Transverse colon (tissue), 4 donors: ENCODE measurements at regions not wholly inside any gene's neighbourhood (a gene's known extent, or its start where the extent isn't known, plus 50 kb on each side); places are given as distances from the start of the nearest gene placed in this dataset.

Source experiments
- DNase-seq: peaks from one replicate; pipeline ENCODE4 v3.0.0-alpha.2; 2019
- H3K27ac ChIP-seq, 4 donors: fragments of 200-600 bp; sonication (generic); 2 replicates each; pipeline ENCODE4 v1.5.1; 2016 to 2018; ENCODE audit warnings: inconsistent platforms in 4 of 4
- H3K27me3 ChIP-seq: fragments of 200-600 bp; sonication (generic); 2 replicates; pipeline ENCODE4 v1.5.1; 2017; ENCODE audit warnings: inconsistent platforms
- H3K36me3 ChIP-seq, 4 donors: fragments of 200-600 bp; sonication (generic); 2 replicates each; pipeline ENCODE4 v1.5.1; 2017 to 2019; ENCODE audit warnings: inconsistent platforms in 4 of 4
- H3K4me1 ChIP-seq, 4 donors: fragments of 200-600 bp; sonication (generic); 2 replicates each; pipeline ENCODE4 v1.5.1; 2017 to 2020; ENCODE audit warnings: inconsistent platforms in 4 of 4
- H3K4me3 ChIP-seq, 4 donors: fragments of 200-600 bp; sonication (generic); 1 replicate in 1 of 4; 2 replicates in 3 of 4; pipeline versions ENCODE4 v1.5.1 to v1.6.1; 2017 to 2019; ENCODE audit warnings: inconsistent platforms in 4 of 4
- H3K9me3 ChIP-seq, 2 donors: fragments of 200-600 bp; sonication (generic); 2 replicates each; pipeline ENCODE4 v1.5.1; 2017 to 2019; ENCODE audit warnings: inconsistent platforms in 2 of 2
- EP300 ChIP-seq: sonication (generic); formaldehyde crosslinking; IDR thresholded peaks from one replicate; pipeline ENCODE4 v1.6.1; 2017; ENCODE audit warnings: antibody characterized with exemption, low read depth
- POLR2A ChIP-seq: fragments of 450-650 bp; IDR thresholded peaks from one replicate; pipeline ENCODE4 v1.6.1; 2016; ENCODE audit warnings: antibody characterized with exemption, mild to moderate bottlenecking, moderate library complexity
- POLR2AphosphoS5 ChIP-seq, 3 donors: sonication (generic); formaldehyde crosslinking; IDR thresholded peaks; one replicate each; pipeline ENCODE4 v1.6.1; 2016; ENCODE audit warnings: antibody characterized with exemption in 3 of 3
- WGBS, 2 donors: methylation state at CpG; one replicate each; pipeline ENCODE4 v1.1.5; 2018; ENCODE audit warnings: low coverage in 1 of 2; 5-methylcytosine and 5-hydroxymethylcytosine counted together
- in situ Hi-C, 4 donors: fragments of 200-750 bp; cut with MboI; loops; one replicate each; pipeline versions ENCODE4 v1.15.0 to v1.15.1; 2017; ENCODE audit warnings: low sequenced_read_pairs in 3 of 4, low pct_ligation_motif_present in 1 of 4, low pct_unique_long_range_greater_than_20kb in 1 of 4
- intact Hi-C: fragments of 100-400 bp; cut with DNase I; formaldehyde crosslinking; loops from one replicate; pipeline ENCODE4 v1.15.1; 2023; ENCODE audit warnings: low total_unique reads
- TF ChIP-seq, protein P1 (sequence below), 5 experiments: fragments of 200-600 bp in 3 of 5; fragments of 450-650 bp in 2 of 5; sonication (generic) in 3 of 5; IDR thresholded peaks; 1 replicate in 2 of 5; 2 replicates in 3 of 5; pipeline ENCODE4 v1.5.1; 2016 to 2017; ENCODE audit warnings: antibody characterized with exemption in 5 of 5, inconsistent platforms in 3 of 5, mild to moderate bottlenecking in 2 of 5, moderate library complexity in 1 of 5

- intact Hi-C loops: no loop called here
- TF ChIP-seq POLR2A: no peak
- TF ChIP-seq POLR2AphosphoS5 (IDR thresholded peaks at IDR 0.05): no peak
- TF ChIP-seq EP300: no peak
- TF ChIP-seq, protein P1, sequence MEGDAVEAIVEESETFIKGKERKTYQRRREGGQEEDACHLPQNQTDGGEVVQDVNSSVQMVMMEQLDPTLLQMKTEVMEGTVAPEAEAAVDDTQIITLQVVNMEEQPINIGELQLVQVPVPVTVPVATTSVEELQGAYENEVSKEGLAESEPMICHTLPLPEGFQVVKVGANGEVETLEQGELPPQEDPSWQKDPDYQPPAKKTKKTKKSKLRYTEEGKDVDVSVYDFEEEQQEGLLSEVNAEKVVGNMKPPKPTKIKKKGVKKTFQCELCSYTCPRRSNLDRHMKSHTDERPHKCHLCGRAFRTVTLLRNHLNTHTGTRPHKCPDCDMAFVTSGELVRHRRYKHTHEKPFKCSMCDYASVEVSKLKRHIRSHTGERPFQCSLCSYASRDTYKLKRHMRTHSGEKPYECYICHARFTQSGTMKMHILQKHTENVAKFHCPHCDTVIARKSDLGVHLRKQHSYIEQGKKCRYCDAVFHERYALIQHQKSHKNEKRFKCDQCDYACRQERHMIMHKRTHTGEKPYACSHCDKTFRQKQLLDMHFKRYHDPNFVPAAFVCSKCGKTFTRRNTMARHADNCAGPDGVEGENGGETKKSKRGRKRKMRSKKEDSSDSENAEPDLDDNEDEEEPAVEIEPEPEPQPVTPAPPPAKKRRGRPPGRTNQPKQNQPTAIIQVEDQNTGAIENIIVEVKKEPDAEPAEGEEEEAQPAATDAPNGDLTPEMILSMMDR (IDR thresholded peaks at IDR 0.05): no peak
Measured at GRCh38 chr15:95215017-95215416, 983.7 kb downstream of the MCTP2 start.

GRCh38 chr15:95226835-95227234, 995.5 kb downstream of the MCTP2 start:
- WGBS, 2 donors: 90 to 98% methylated on average over 5 of the region's 5 CpGs

More at GRCh38 chr15:95215017-95215416, 983.7 kb downstream of the MCTP2 start:
- in situ Hi-C loops: no loop called here
- no peaks in the 10 kb centered on the region for H3K4me1 ChIP-seq
- H3K27me3 ChIP-seq: no peaks in the 10 kb centered on the region
- DNase-seq: no peak
- no peak overlapping the region for H3K27ac ChIP-seq
- H3K36me3 ChIP-seq: no peaks in the 10 kb centered on the region
- no peak overlapping the region for H3K4me3 ChIP-seq
- peaks cover 0 to 4% of the 10 kb centered on the region in 2 donors for H3K9me3 ChIP-seq

DNA sequence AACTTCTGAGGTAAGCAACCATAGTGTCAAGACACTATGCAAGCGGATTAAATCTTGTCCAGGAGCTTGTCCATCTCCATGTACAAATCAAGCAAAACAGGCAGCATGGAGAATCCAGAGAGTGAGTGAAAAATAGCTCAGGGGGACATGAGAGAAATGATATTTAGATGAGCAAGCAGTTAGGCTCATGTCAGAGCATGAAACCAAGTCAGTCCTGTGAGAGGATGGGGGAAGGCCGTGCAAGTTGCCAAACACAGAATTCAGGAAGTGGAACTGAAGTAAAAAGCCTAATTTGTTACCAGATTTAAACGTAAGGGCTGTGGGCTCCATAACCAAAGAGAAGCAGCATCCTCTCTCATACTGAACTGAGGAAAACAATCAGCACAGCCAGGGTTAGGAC, 995.9 kb downstream of the MCTP2 start:
- 53 to 64% methylated on average over 2 to 3 of the region's 3 CpGs for WGBS, 2 donors
- H3K27me3 ChIP-seq: no peaks in the 10 kb centered on the region
- TF ChIP-seq EP300 (no peak), POLR2A (no peak), POLR2AphosphoS5 (IDR thresholded peaks at IDR 0.05) (no peak)
- TF ChIP-seq, protein P1 (IDR thresholded peaks at IDR 0.05): no peak

More at GRCh38 chr15:95226835-95227234, 995.5 kb downstream of the MCTP2 start:
- no peak overlapping the region for H3K27ac ChIP-seq
- DNase-seq: no peak
- H3K9me3 ChIP-seq: peaks cover 6 to 23% of the 10 kb centered on the region in 2 donors
- no peaks in the 10 kb centered on the region for H3K27me3 ChIP-seq
- no peak overlapping the region for H3K4me3 ChIP-seq
- no peaks in the 10 kb centered on the region for H3K4me1 ChIP-seq
- in situ Hi-C loops (no loop called here), intact Hi-C loops (no loop called here)
- TF ChIP-seq POLR2AphosphoS5 (IDR thresholded peaks at IDR 0.05) (no peak), POLR2A (no peak), EP300 (no peak)
- TF ChIP-seq, protein P1 (IDR thresholded peaks at IDR 0.05): no peak
- no peaks in the 10 kb centered on the region for H3K36me3 ChIP-seq

GRCh38 chr15:95228856-95229555, 997.6 kb downstream of the MCTP2 start:
- WGBS, 2 donors: 73 to 84% methylated on average over 3 of the region's 3 CpGs
- H3K4me1 ChIP-seq: no peaks in the 10 kb centered on the region
- no peak for DNase-seq
- intact Hi-C loops: no loop called here
- no peak overlapping the region for H3K27ac ChIP-seq
- in situ Hi-C loops: no loop called here
- H3K36me3 ChIP-seq: no peaks in the 10 kb centered on the region
- TF ChIP-seq EP300: no peak
- no peak for TF ChIP-seq POLR2AphosphoS5 (IDR thresholded peaks at IDR 0.05)
- no peaks in the 10 kb centered on the region for H3K27me3 ChIP-seq
- H3K4me3 ChIP-seq: no peak overlapping the region
- peaks cover 4 to 5% of the 10 kb centered on the region in 2 donors for H3K9me3 ChIP-seq

More for the DNA sequence above, 995.9 kb downstream of the MCTP2 start:
- DNase-seq: no peak
- intact Hi-C loops (no loop called here), in situ Hi-C loops (no loop called here)
- no peak overlapping the region for H3K4me3 ChIP-seq
- no peaks in the 10 kb centered on the region for H3K4me1 ChIP-seq
- no peak overlapping the region for H3K27ac ChIP-seq
- no peaks in the 10 kb centered on the region for H3K36me3 ChIP-seq
- peaks cover 7 to 21% of the 10 kb centered on the region in 2 donors for H3K9me3 ChIP-seq
